HepG2 (cell line): ENCODE measurements at regions not wholly inside any gene's neighbourhood (a gene's known extent, or its start where the extent isn't known, plus 50 kb on each side); places are given as distances from the start of the nearest gene placed in this dataset.

Experiments
- BORCS8-MEF2B ChIP-seq: sonication (generic); formaldehyde crosslinking; IDR thresholded peaks from 2 replicates; pipeline ENCODE4 v1.8.0; 2022; ENCODE audit warnings: mild to moderate bottlenecking, missing genetic modification reagents
- HNF4A ChIP-seq: sonication (generic); formaldehyde crosslinking; IDR thresholded peaks from 2 replicates; pipeline ENCODE4 v1.4.0; 2020; ENCODE audit warnings: missing genetic modification reagents
- HOMEZ ChIP-seq: IDR thresholded peaks from 2 replicates; pipeline ENCODE4 v1.6.1; 2016; ENCODE audit warnings: low read depth
- MYNN ChIP-seq: sonication (generic); formaldehyde crosslinking; IDR thresholded peaks from 2 replicates; pipeline ENCODE4 v1.4.0; 2020; ENCODE audit warnings: mild to moderate bottlenecking, low read depth, missing genetic modification reagents
- MYPOP ChIP-seq: sonication (generic); formaldehyde crosslinking; IDR thresholded peaks from 2 replicates; pipeline ENCODE4 v1.8.1; 2023; ENCODE audit warnings: mild to moderate bottlenecking, moderate library complexity, missing genetic modification reagents
- RARG ChIP-seq: sonication (generic); formaldehyde crosslinking; IDR thresholded peaks from 2 replicates; pipeline ENCODE4 v1.4.0; 2020; ENCODE audit warnings: low read depth, mild to moderate bottlenecking, missing genetic modification reagents
- SETDB1 ChIP-seq: sonication (generic); formaldehyde crosslinking; IDR thresholded peaks from 2 replicates; pipeline ENCODE4 v1.5.1; 2020; ENCODE audit warnings: missing genetic modification reagents, mild to moderate bottlenecking, borderline replicate concordance
- SIX1 ChIP-seq: sonication (generic); formaldehyde crosslinking; IDR thresholded peaks from 2 replicates; pipeline ENCODE4 v1.4.0; 2020; ENCODE audit warnings: missing genetic modification reagents, borderline replicate concordance
- ZNF513 ChIP-seq: sonication (generic); formaldehyde crosslinking; conservative IDR thresholded peaks from 2 replicates; pipeline ENCODE4 v1.5.0; 2020; ENCODE audit warnings: missing genetic modification reagents
- ZNF737 ChIP-seq: sonication (generic); formaldehyde crosslinking; IDR thresholded peaks from 2 replicates; pipeline ENCODE4 v1.5.0; 2020; ENCODE audit warnings: missing genetic modification reagents, mild to moderate bottlenecking, borderline replicate concordance

GRCh38 chr6:156146891-156147290 is 630.3 kb upstream of the ARID1B start (continued):
- no peak for TF ChIP-seq RARG (CRISPR knock-in tag)
- no peak for TF ChIP-seq SETDB1
- no peak for TF ChIP-seq HOMEZ (CRISPR knock-in tag)
- no peak for TF ChIP-seq SIX1 (CRISPR knock-in tag)
- TF ChIP-seq MYNN = no peak
- no peak for TF ChIP-seq HNF4A
- no peak for TF ChIP-seq MYPOP (CRISPR knock-in tag)
- no peak for TF ChIP-seq ZNF737 (CRISPR knock-in tag)
- TF ChIP-seq BORCS8-MEF2B (CRISPR knock-in tag) = no peak
- TF ChIP-seq ZNF513 (CRISPR knock-in tag) = no peak
